Heart right ventricle (tissue), 16 donors: ENCODE measurements at regions not wholly inside any gene's neighbourhood (a gene's known extent, or its start where the extent isn't known, plus 50 kb on each side); places are given as distances from the start of the nearest gene placed in this dataset.

Experiments
- ATAC-seq, 8 donors: fragments of 200-7000 bp; cut with Tn5 transposase; one replicate each; pipeline ENCODE4 v1.9.1; 2020; ENCODE audit warnings: mild to moderate bottlenecking in 8 of 8, moderate library complexity in 8 of 8, moderate number of reproducible peaks in 1 of 8
- DNase-seq, 2 donors: peaks; one replicate each; pipeline ENCODE4 v3.0.0-alpha.2; 2020
- H3K27ac ChIP-seq, 10 donors: fragments of 200-600 bp; sonication (generic) in 2 of 10; one replicate each; pipeline versions ENCODE4 v1.5.0 to v1.8.0; 2020 to 2022; ENCODE audit warnings: mild to moderate bottlenecking in 3 of 10
- H3K27me3 ChIP-seq, 7 donors: fragments of 200-600 bp; one replicate each; pipeline ENCODE4 v1.8.0; 2021 to 2022; ENCODE audit warnings: mild to moderate bottlenecking in 2 of 7
- H3K36me3 ChIP-seq, 9 donors: fragments of 200-600 bp; sonication (generic) in 1 of 9; one replicate each; pipeline versions ENCODE4 v1.5.0 to v1.8.0; 2020 to 2022; ENCODE audit warnings: mild to moderate bottlenecking in 2 of 9
- H3K4me1 ChIP-seq, 9 donors: fragments of 200-600 bp; sonication (generic) in 1 of 9; one replicate each; pipeline versions ENCODE4 v1.5.0 to v1.8.0; 2020 to 2022; ENCODE audit warnings: mild to moderate bottlenecking in 4 of 9
- H3K4me3 ChIP-seq, 10 donors: fragments of 200-600 bp; sonication (generic) in 2 of 10; one replicate each; pipeline versions ENCODE4 v1.5.0 to v1.8.0; 2020 to 2022; ENCODE audit warnings: mild to moderate bottlenecking in 7 of 10, moderate library complexity in 2 of 10
- H3K9me3 ChIP-seq, 11 donors: fragments of 200-600 bp in 10 of 11; sonication (generic) in 2 of 11; one replicate each; pipeline versions ENCODE4 v1.5.0 to v1.8.0; 2013 to 2022; ENCODE audit warnings: mild to moderate bottlenecking in 2 of 11, control low read depth in 1 of 11, moderate library complexity in 1 of 11
- WGBS, 2 donors: extraction: QIAGEN DNeasy Blood & Tissue Kit; methylation state at CpG; one replicate each; pipeline ENCODE4 v1.1.7; 2013; ENCODE audit warnings: inconsistent platforms in 1 of 2; 5-methylcytosine and 5-hydroxymethylcytosine counted together
- intact Hi-C, 10 donors: fragments of 100-400 bp; cut with DNase I; formaldehyde crosslinking; loops; one replicate each; pipeline versions ENCODE4 v1.11.1 to v1.14.2; 2022
- TF ChIP-seq, protein P1 (sequence below), 9 donors: fragments of 200-600 bp; sonication (generic) in 2 of 9; IDR thresholded peaks; one replicate each; pipeline versions ENCODE4 v1.5.0 to v1.8.0; 2021 to 2022; ENCODE audit warnings: antibody characterized with exemption in 9 of 9, mild to moderate bottlenecking in 5 of 9, moderate library complexity in 1 of 9
- donor health status: Arrhythmogenic right ventricular cardiomyopathy.
- donor health status: ischemic (EF 13 %, LVEDD 7.1; RV severe dilation, severe dysfunction).
- donor health status: healthy with polysubstance abuse.
- donor health status: DM: no; HTN: yes; CAD: no.
- donor health status: DM: no; HTN: no; CAD: no.
- donor health status: ischemic (EF 25% LVEDD 6.9; RV normal size, moderate dysfunction).
- donor health status: ischemic (EF 25% LVEDD 5.7; RV mildly dilated, moderate dysfunction).
- donor health status: healthy.
- donor health status: DM: yes; HTN: yes; CAD: no.
- donor health status: Ischemic cardiomyopathy.
- donor health status: ischemic (EF 35%, LVEDD 5.7; RV mildly dilated, moderate dysfunction).
- donor health status: nonischemic (EF 11% LVEDD 7.7; RV severe dilation, severe dysfunction).
- donor health status: DM: yes; HTN: yes; CAD: no.
- donor health status: PGD.
- donor health status: ischemic (EF 29% LVEDD 5.4; RV normal size, mild dysfunction).
- donor health status: nonischemic (EF 23%, LVEDD 6.1; RV moderate dilation, normal function).

DNA sequence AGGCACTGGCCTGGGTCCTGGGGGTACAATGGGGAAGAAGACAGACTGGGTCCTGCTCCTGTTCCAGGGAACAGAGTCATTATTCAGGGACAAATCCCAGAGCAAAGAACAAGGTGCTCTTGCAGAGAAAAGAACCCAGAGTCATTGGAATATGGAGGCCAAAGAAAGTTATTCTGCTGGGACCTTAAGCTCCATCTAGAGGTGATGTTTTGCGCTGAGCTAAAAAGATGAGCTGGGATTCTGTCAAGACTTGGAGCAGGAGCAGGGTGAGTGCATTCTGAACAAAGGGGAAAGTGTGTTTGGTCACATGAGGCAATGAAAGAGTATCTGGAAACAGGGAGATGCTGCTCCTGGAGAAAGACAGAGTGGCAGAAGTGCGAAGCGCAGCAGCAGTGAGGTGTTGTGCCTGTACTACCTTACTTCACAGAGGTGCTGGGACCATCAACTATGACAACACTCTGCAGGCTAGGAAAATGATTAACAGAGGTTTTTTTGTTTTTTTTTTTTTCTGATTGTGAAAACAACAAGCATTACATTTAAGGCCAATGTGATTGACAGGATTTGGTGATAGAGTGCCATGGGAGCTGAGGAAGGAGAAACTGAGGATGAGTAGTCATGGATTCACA is 95.3 kb upstream of the TNFSF11 start:
- TF ChIP-seq, protein P1, sequence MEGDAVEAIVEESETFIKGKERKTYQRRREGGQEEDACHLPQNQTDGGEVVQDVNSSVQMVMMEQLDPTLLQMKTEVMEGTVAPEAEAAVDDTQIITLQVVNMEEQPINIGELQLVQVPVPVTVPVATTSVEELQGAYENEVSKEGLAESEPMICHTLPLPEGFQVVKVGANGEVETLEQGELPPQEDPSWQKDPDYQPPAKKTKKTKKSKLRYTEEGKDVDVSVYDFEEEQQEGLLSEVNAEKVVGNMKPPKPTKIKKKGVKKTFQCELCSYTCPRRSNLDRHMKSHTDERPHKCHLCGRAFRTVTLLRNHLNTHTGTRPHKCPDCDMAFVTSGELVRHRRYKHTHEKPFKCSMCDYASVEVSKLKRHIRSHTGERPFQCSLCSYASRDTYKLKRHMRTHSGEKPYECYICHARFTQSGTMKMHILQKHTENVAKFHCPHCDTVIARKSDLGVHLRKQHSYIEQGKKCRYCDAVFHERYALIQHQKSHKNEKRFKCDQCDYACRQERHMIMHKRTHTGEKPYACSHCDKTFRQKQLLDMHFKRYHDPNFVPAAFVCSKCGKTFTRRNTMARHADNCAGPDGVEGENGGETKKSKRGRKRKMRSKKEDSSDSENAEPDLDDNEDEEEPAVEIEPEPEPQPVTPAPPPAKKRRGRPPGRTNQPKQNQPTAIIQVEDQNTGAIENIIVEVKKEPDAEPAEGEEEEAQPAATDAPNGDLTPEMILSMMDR (IDR thresholded peaks at IDR 0.05), result peak in 3 of 9 donors; percentile 15 to 30 (median 16)
- no peaks in the 10 kb centered on the region for H3K9me3 ChIP-seq
- ATAC-seq (no peak), DNase-seq (no peak)
- no peak overlapping the region for H3K27ac ChIP-seq
- intact Hi-C loops, result no loop called here
- no peak overlapping the region for H3K4me3 ChIP-seq
- peaks cover 0 to 2% (median 0%) of the 10 kb centered on the region in 9 donors for H3K4me1 ChIP-seq
- H3K27me3 ChIP-seq, result no peaks in the 10 kb centered on the region
- H3K36me3 ChIP-seq, result no peaks in the 10 kb centered on the region
- WGBS, 2 donors, result 74 to 77% methylated on average over 3 of the region's 3 CpGs

DNA sequence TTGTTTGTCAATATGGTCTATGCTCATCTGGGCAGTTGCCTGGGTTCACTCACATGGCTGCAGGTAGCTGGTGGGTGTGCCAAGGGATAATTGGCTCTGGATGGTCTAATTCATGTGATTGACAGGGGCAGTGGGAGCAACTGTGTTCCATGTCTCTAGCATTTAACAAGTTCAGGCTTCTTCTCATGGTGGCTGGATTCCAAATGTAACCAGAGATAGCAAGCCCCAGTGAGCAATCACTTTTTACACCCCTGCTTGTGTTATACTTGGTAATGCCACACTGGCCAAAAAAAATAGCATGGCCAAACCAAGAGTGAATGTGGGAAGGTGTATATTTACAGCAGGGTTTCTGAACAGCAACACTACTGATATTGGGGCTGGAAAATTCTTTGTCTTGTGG is 89.6 kb upstream of the TNFSF11 start:
- intact Hi-C loops, result no loop called here
- no peak for DNase-seq
- TF ChIP-seq, protein P1 (IDR thresholded peaks at IDR 0.05), result no peak
- Histone ChIP-seq H3K27ac (no peak overlapping the region), H3K9me3 (no peaks in the 10 kb centered on the region), H3K27me3 (peaks cover 0 to 4% (median 0%) of the 10 kb centered on the region in 7 donors), H3K4me1 (peaks cover 0 to 8% (median 0%) of the 10 kb centered on the region in 9 donors), H3K4me3 (no peak overlapping the region), H3K36me3 (no peaks in the 10 kb centered on the region)
- no peak for ATAC-seq

DNA sequence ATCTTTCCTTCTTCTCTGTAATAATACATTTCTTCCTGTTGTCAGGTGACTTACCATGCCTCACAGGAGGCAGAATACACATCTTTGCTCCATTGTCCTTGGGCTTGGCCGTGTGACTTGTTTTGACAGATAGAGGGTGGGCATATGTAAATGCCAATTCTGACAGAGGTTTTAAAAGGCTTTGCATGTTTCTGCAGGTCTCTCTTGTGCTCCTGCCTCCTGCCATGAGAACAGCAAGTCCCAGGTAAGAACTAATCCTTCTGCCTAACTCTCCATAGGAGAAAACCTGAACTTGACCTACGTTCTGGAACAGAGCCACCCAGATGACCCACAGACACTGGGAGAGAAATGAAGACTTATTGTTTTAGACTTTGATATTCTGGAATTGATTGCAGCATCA is 88.7 kb upstream of the TNFSF11 start:
- H3K4me3 ChIP-seq, result no peak overlapping the region
- no peaks in the 10 kb centered on the region for H3K36me3 ChIP-seq
- intact Hi-C loops, result no loop called here
- ATAC-seq (no peak), DNase-seq (no peak)
- TF ChIP-seq, protein P1 (IDR thresholded peaks at IDR 0.05), result no peak
- H3K27ac ChIP-seq, result no peak overlapping the region
- H3K27me3 ChIP-seq, result peaks cover 0 to 4% (median 0%) of the 10 kb centered on the region in 7 donors
- peaks cover 0 to 8% (median 0%) of the 10 kb centered on the region in 9 donors for H3K4me1 ChIP-seq
- H3K9me3 ChIP-seq, result no peaks in the 10 kb centered on the region
- WGBS, 2 donors, result 68 to 78% methylated on average over 2 of the region's 2 CpGs

DNA sequence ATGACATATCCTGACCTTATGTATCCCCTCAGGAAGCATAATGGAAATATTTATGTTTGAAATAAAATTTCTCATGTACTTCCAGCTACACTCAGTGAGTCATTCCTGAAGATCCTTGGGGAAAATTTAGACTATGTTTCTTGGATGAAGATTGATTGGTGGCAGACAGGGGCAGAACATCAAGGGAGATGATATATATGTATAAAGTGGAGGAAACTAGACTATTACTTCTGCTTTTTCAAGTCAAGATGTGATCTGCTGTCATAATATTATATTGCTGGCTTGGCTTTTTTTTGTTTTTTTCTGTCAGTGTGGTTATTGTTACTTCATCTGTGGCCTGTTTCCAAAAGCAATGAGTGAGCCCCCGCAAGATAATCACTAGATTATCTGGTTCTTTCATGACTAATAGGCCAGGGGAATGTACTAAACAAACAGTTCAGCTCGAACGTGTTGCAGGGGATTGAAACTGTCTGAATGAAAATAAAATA is 87.2 kb upstream of the TNFSF11 start:
- WGBS, 2 donors, result 25 to 47% methylated on average over 3 of the region's 3 CpGs
- DNase-seq, result no peak

More for the DNA sequence above, 87.2 kb upstream of the TNFSF11 start:
- H3K27ac ChIP-seq, result no peak overlapping the region
- intact Hi-C loops, result no loop called here
- TF ChIP-seq, protein P1 (IDR thresholded peaks at IDR 0.05), result no peak
- ATAC-seq, result no peak
- H3K4me3 ChIP-seq, result no peak overlapping the region
- peaks cover 0 to 4% (median 0%) of the 10 kb centered on the region in 7 donors for H3K27me3 ChIP-seq
- H3K4me1 ChIP-seq, result peaks cover 0 to 8% (median 0%) of the 10 kb centered on the region in 9 donors
- H3K9me3 ChIP-seq, result no peaks in the 10 kb centered on the region
- no peaks in the 10 kb centered on the region for H3K36me3 ChIP-seq
